ENCODE measurements at regions not wholly inside any gene's neighbourhood (a gene's known extent, or its start where the extent isn't known, plus 50 kb on each side); places are given as distances from the start of the nearest gene placed in this dataset.

DNA sequence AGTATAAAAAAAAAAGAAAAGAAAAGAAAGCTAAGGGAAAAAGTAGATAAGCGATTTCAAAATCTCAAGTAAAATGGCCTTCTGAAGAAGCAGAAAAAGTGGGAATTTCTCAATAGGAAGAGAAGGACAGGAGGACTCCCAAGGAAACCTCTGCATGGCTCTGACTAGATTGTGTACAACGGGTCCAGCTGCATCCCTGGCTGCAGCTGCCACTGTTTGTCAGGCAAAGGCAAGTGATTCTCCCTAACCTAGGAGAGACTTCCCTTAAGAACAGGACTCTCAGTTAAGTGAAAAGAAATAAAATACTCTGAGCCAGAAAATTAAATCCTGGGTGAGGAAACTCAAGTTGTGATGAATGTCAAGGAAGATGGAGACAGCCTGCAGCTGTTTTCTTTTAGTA is 298.6 kb upstream of the KIAA1217 start:
- no peak overlapping the region for H3K14ac ChIP-seq (ENCODE audit: insufficient read length)
- H3K4me2 ChIP-seq (ENCODE audit: insufficient read depth in 1 of 2, low read depth in 2 of 2, low read length in 2 of 2): no peak overlapping the region
- no peak overlapping the region for H4K8ac ChIP-seq (ENCODE audit: extremely low read depth, insufficient read depth, low read length)
- H3K27me3 ChIP-seq (replicated peaks in 1 of 4; ENCODE audit: control insufficient read depth in 3 of 4, extremely low read depth in 1 of 4, insufficient read depth in 3 of 4, low read length in 3 of 4): no peaks in the 10 kb centered on the region
- no peaks in the 10 kb centered on the region for H4K20me1 ChIP-seq (replicated peaks in 1 of 2; ENCODE audit: control insufficient read depth in 1 of 2, insufficient read depth in 2 of 2, low read length in 2 of 2)
- no peak overlapping the region for H2AFZ ChIP-seq (ENCODE audit: low read length)
- no peaks in the 10 kb centered on the region for H3K9me3 ChIP-seq (ENCODE audit: insufficient read depth in 2 of 2, low read depth in 1 of 2, low read length in 1 of 2)
- TF ChIP-seq GTF2F1 (IDR thresholded peaks at IDR 0.05; ENCODE audit: borderline replicate concordance, low read depth, low read length) (no peak), CHD2 (IDR thresholded peaks at IDR 0.05; ENCODE audit: low read length) (no peak), SIN3A (conservative IDR thresholded peaks at IDR 0.05 in 1 of 2, IDR thresholded peaks at IDR 0.05 in 1 of 2; ENCODE audit: low read depth in 1 of 2, low read length in 2 of 2) (no peak)
- DNase-seq (ENCODE audit: low read depth in 1 of 2, low spot score in 2 of 2): no peak
- 96% methylated on average over 2 of the region's 2 CpGs; no CpG with 5 or more reads in 1 of the 2 experiments for WGBS, 2 experiments (ENCODE audit: extremely low coverage in 1 of 2, insufficient coverage in 1 of 2, insufficient read length in 1 of 2, insufficient replicate concordance in 2 of 2, low coverage in 1 of 2, low lambda C conversion rate in 2 of 2, missing lambda C conversion rate in 1 of 2)
- no peak overlapping the region for H4K91ac ChIP-seq (replicated peaks; ENCODE audit: insufficient read length, low read length)
- H3K4me3 ChIP-seq (ENCODE audit: extremely low read depth in 1 of 4, insufficient read depth in 2 of 4, low read depth in 3 of 4, low read length in 4 of 4): no peak overlapping the region
- no peak overlapping the region for H2BK5ac ChIP-seq (ENCODE audit: low read depth, low read length)
- no peak overlapping the region for H2BK120ac ChIP-seq (replicated peaks; ENCODE audit: low read depth, low read length)
- no peak overlapping the region for H3K56ac ChIP-seq (replicated peaks; ENCODE audit: insufficient read length, low read depth, low read length)
- H3K23ac ChIP-seq (ENCODE audit: insufficient read length): no peak overlapping the region
- H3K36me3 ChIP-seq (ENCODE audit: control insufficient read depth in 2 of 4, insufficient read depth in 4 of 4, low read length in 3 of 4): no peaks in the 10 kb centered on the region
- H3K4ac ChIP-seq (replicated peaks; ENCODE audit: insufficient read length, low read depth, low read length): no peak overlapping the region
- no peak overlapping the region for H2BK20ac ChIP-seq (ENCODE audit: low read length)
- no peak overlapping the region for H4K5ac ChIP-seq (ENCODE audit: insufficient read length, low read depth, low read length)
- ChIA-PET POLR2A (ENCODE audit: partially characterized antibody) (no interaction called here), CTCF (ENCODE audit: partially characterized antibody) (interaction anchor here (0.8 kb wide), 1 partner anchor 11 kb away, joined by 3 read pairs; no protein-coding TSS in a partner anchor)
- no peak overlapping the region for H2BK12ac ChIP-seq (ENCODE audit: low read depth, low read length)
- H3K27ac ChIP-seq (ENCODE audit: low read depth, low read length): no peak overlapping the region
- H3K23me2 ChIP-seq (ENCODE audit: low read depth, low read length): peaks cover 2% of the 10 kb centered on the region; the same call in 1 of the 2 replicates
- H3K4me1 ChIP-seq (replicated peaks in 1 of 4; ENCODE audit: control insufficient read depth in 3 of 4, insufficient read depth in 4 of 4, low read length in 3 of 4): no peaks in the 10 kb centered on the region
- no peak overlapping the region for H2BK15ac ChIP-seq (ENCODE audit: low read length)
- no peaks in the 10 kb centered on the region for H3K79me1 ChIP-seq (ENCODE audit: low read depth, low read length)
- no peak overlapping the region for H2AK5ac ChIP-seq (ENCODE audit: low read depth, low read length)
- H3K9ac ChIP-seq (replicated peaks in 1 of 4; ENCODE audit: extremely low read depth in 1 of 4, low read depth in 3 of 4, low read length in 3 of 4): no peak overlapping the region
- no peak for FAIRE-seq
- no peaks in the 10 kb centered on the region for H3K79me2 ChIP-seq (ENCODE audit: control insufficient read depth in 1 of 2, insufficient read depth in 2 of 2, low read length in 2 of 2)
- H3K18ac ChIP-seq (ENCODE audit: extremely low read depth, low read length): no peak overlapping the region
